ENCODE measurements at regions not wholly inside any gene's neighbourhood (a gene's known extent, or its start where the extent isn't known, plus 50 kb on each side); places are given as distances from the start of the nearest gene placed in this dataset.
A peak's percentile ranks its signal among the peaks of the same experiment; 100 is the strongest.

DNA sequence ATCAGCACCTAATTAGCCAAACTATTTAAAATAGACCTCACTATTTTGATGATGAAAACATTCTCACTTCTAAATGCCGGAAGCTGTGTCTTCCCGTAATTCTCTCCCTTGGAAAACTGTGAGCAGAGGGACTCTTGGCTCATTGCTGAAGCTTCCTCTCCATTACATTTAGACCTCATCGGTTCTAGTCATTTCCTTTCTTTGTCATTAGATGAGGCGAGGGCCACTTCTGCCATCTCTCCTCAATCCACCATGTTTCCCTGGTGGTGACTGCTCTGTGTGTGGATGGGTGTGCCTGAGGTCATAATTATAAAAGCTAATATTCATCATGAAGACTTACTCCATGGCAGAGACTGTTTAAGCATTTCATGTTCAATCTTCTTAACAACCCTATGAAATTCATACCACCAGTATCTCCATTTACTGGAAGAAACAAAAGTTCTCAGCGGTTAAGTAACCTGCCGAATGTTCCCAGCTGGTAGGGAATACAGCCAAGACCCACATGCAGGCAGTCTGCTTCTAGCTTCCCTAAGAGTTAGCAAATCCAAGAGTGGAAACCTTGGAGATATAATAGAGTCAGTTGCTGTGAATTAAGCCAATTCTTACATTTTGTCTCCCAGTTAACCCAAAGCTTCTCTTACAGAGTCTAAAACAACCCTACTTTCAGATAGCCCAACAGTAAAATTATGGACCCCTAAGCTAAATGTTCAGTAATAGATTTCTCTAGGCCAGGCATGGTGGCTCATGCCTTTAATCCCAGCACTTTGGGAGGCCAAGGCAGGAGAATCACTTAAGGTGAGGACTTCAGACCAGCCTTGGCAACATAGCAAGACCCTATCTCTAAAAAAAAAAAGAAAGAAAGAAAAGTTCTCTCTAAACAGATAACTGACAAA, 156.2 kb downstream of the ZBTB18 start:
- Histone ChIP-seq H3K4me3 (no peak overlapping the region), H3K27ac (peak overlapping the region in 2 of 4 donors; percentile 2 to 12), H3K9me3 (no peaks in the 10 kb centered on the region), H3K36me3 (no peaks in the 10 kb centered on the region), H3K27me3 (no peaks in the 10 kb centered on the region), H3K4me1 (peaks cover 0 to 1% (median 0%) of the 10 kb centered on the region in 4 donors)
- no peak for DNase-seq
- TF ChIP-seq, protein P1, sequence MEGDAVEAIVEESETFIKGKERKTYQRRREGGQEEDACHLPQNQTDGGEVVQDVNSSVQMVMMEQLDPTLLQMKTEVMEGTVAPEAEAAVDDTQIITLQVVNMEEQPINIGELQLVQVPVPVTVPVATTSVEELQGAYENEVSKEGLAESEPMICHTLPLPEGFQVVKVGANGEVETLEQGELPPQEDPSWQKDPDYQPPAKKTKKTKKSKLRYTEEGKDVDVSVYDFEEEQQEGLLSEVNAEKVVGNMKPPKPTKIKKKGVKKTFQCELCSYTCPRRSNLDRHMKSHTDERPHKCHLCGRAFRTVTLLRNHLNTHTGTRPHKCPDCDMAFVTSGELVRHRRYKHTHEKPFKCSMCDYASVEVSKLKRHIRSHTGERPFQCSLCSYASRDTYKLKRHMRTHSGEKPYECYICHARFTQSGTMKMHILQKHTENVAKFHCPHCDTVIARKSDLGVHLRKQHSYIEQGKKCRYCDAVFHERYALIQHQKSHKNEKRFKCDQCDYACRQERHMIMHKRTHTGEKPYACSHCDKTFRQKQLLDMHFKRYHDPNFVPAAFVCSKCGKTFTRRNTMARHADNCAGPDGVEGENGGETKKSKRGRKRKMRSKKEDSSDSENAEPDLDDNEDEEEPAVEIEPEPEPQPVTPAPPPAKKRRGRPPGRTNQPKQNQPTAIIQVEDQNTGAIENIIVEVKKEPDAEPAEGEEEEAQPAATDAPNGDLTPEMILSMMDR (IDR thresholded peaks at IDR 0.05) = no peak
- intact Hi-C loops (cut with DNase I) = no loop called here
- WGBS, 2 donors = 86 to 90% methylated on average over 6 of the region's 6 CpGs

DNA sequence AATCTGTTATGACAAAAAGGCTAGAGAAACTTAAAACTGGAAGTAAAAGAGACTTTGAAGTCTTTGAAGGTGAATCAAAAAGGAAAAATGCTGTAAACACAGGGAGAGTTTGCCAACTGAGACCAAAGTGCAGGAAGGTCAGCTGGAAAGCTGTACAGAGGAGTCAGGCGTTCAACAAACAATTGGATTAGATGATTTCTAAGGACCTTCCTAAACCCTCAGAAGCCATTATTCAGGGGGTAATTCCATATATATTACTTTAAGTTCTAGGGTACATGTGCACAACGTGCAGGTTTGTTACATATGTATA, 156.8 kb downstream of the ZBTB18 start:
- Histone ChIP-seq H3K27me3 (no peaks in the 10 kb centered on the region), H3K4me3 (no peak overlapping the region), H3K9me3 (no peaks in the 10 kb centered on the region), H3K36me3 (no peaks in the 10 kb centered on the region), H3K4me1 (peaks cover 0 to 7% (median 2%) of the 10 kb centered on the region in 4 donors), H3K27ac (peak overlapping the region in 1 of 4 donors; percentile 12)
- no peak for DNase-seq
- WGBS, 2 donors = 38 to 75% methylated on average over 2 of the region's 2 CpGs
- intact Hi-C loops (cut with DNase I) = no loop called here
- TF ChIP-seq EP300 (IDR thresholded peaks at IDR 0.05) (no peak), POLR2A (IDR thresholded peaks at IDR 0.05) (no peak), POLR2AphosphoS5 (IDR thresholded peaks at IDR 0.05) (no peak)
- TF ChIP-seq, protein P1 (IDR thresholded peaks at IDR 0.05) = no peak

DNA sequence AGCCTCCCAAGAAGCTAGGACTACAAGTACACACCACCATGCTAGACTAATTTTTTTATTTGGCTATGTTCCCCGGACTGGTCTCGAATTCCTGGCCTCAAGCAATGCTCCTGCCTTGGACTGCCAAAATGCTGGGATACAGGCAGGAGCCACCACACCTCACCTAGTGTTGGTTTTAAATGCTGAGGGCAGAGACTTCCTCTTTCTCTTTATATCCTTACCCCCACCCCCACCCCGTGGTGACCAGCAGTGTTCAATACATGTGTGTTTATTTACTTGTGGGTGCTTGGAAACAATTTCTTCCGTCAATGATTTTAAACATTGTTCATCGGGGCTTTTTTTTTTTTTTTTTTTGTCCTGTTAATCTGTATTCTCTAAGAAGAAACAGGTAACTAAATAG, 158.9 kb downstream of the ZBTB18 start:
- Histone ChIP-seq H3K27me3 (no peaks in the 10 kb centered on the region), H3K9me3 (no peaks in the 10 kb centered on the region), H3K36me3 (no peaks in the 10 kb centered on the region), H3K4me1 (peaks cover 0 to 22% (median 16%) of the 10 kb centered on the region in 4 donors), H3K27ac (no peak overlapping the region), H3K4me3 (no peak overlapping the region)
- no peak for TF ChIP-seq EP300 (IDR thresholded peaks at IDR 0.05)
- no peak for TF ChIP-seq POLR2AphosphoS5 (IDR thresholded peaks at IDR 0.05)
- TF ChIP-seq, protein P1 (IDR thresholded peaks at IDR 0.05) = no peak
- TF ChIP-seq POLR2A (IDR thresholded peaks at IDR 0.05) = no peak
- no peak for DNase-seq
- WGBS, 2 donors = 44 to 60% methylated on average over 5 of the region's 5 CpGs
- intact Hi-C loops (cut with DNase I) = loop anchor here (5.0 kb wide), 1 partner anchor 163 kb away; no protein-coding TSS in a partner anchor

DNA sequence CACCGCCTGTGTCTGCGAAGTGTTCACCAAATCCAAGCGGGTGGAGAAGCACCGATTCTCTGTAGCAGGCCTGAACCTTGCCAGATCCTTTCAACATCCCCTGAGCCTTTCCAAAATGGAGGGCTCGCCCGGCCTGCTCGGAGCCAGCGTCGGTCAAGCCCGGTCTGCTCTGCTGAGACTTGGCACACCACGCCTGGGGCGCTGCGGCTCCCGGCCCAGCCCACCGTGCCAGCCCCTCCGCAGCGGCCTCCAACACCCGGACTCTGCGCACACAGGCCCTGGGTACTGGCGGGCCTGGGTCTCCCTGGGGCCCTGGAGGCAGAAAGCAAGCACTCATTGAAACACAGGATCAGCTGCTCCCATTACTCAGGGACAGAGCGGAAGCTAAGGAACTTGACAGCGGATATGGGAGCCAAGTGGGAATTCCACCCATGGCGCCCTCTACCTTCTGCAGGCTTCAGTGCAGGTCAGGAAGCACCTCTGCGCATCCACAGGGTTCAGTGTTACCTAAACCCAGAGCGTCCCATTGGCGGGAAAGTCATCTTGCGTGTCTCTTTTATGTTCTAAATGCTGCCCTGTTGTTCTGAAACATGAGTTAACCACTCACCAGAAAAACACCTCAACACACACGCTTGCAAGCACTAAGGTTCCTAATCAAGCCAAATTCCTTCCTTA, 159.9 kb downstream of the ZBTB18 start:
- no peaks in the 10 kb centered on the region for H3K27me3 ChIP-seq

More for the DNA sequence above, 159.9 kb downstream of the ZBTB18 start:
- Histone ChIP-seq H3K9me3 (no peaks in the 10 kb centered on the region), H3K36me3 (no peaks in the 10 kb centered on the region), H3K27ac (no peak overlapping the region), H3K4me1 (peaks cover 0 to 22% (median 16%) of the 10 kb centered on the region in 4 donors), H3K4me3 (no peak overlapping the region)
- DNase-seq = no peak
- TF ChIP-seq POLR2A (IDR thresholded peaks at IDR 0.05) (no peak), POLR2AphosphoS5 (IDR thresholded peaks at IDR 0.05) (no peak), EP300 (IDR thresholded peaks at IDR 0.05) (no peak)
- TF ChIP-seq, protein P1 (IDR thresholded peaks at IDR 0.05) = no peak
- WGBS, 2 donors = 91 to 93% methylated on average over 28 of the region's 28 CpGs
- intact Hi-C loops (cut with DNase I) = loop anchor here (5.0 kb wide), 1 partner anchor 164 kb away; no protein-coding TSS in a partner anchor
